Epithelial cell of proximal tubule (primary cell): ENCODE measurements at regions not wholly inside any gene's neighbourhood (a gene's known extent, or its start where the extent isn't known, plus 50 kb on each side); places are given as distances from the start of the nearest gene placed in this dataset.

Experiments used
- DNase-seq: peaks from one replicate; pipeline ENCODE4 v3.0.0-alpha.2; 2011; ENCODE audit warnings: low read depth
- H3K4me3 ChIP-seq: 2 replicates; pipeline ENCODE4 v1.5.1; 2011; ENCODE audit warnings: low read depth, mild to moderate bottlenecking, low read length
- CTCF ChIP-seq: conservative IDR thresholded peaks from 2 replicates; pipeline ENCODE4 v1.5.1; 2012; ENCODE audit warnings: low read depth, mild to moderate bottlenecking, low read length

GRCh38 chr6:156057869-156058268 lies 602.2 kb upstream of the NOX3 start:
- no peak for TF ChIP-seq CTCF

GRCh38 chr6:156056085-156056484 lies 600.4 kb upstream of the NOX3 start:
- no peak for TF ChIP-seq CTCF
- DNase-seq = no peak
- H3K4me3 ChIP-seq = no peak overlapping the region

More at GRCh38 chr6:156057869-156058268, 602.2 kb upstream of the NOX3 start:
- no peak for DNase-seq
- no peak overlapping the region for H3K4me3 ChIP-seq

DNA sequence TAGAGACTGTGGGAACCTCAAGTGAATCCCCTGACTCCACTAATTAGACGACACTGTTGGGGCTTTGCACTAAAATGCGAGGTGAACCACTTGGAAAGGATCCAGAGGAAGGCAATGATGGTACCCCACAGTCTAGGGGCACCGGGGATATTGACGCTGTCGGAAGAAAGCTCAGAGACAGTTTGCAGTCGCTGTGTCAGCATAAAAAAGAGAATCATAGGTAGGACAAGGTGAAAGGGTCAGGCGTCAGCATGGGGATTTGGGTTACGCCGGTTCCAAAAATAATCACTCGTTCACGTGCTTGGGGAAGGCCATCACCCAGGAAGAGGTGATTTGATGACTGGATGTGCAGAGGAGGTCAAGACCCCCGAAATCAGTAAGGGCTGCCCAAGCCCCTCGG lies 598.0 kb upstream of the NOX3 start:
- H3K4me3 ChIP-seq = no peak overlapping the region
- DNase-seq = no peak
- TF ChIP-seq CTCF = no peak

DNA sequence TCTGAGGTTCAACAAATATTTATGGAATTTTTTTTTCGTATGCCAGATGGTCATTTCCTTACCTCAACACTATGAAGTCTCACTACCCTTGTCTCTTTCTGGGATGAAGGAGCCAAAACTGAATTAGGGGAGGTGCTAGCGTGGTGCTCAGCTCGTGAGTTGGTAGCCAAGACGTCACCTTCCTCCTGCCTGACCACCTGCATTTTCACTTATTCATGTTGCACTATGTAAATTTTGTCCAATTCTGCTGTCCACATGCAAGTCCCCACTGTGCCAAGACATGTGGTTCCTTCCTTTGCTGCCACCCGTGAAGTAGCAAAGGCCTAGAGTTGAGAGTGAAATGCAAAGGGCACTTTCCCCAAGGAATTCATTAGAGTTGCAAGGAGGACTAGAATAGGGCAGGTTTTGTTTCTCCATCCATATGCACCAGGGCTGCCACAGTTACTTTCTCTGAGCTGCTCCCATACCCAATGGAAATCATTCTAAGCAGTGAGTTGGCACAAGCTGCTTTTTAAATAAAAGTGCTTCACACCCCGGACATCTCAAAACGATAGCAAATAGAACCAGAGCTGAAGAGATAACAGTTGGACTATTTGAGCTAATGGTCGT lies 591.3 kb upstream of the NOX3 start:
- no peak for DNase-seq
- no peak for TF ChIP-seq CTCF
- H3K4me3 ChIP-seq = no peak overlapping the region

- no peak for DNase-seq
- no peak overlapping the region for H3K4me3 ChIP-seq
- TF ChIP-seq CTCF = no peak
These were observed 590.6 kb upstream of the NOX3 start for GRCh38 chr6:156046268-156046665.

DNA sequence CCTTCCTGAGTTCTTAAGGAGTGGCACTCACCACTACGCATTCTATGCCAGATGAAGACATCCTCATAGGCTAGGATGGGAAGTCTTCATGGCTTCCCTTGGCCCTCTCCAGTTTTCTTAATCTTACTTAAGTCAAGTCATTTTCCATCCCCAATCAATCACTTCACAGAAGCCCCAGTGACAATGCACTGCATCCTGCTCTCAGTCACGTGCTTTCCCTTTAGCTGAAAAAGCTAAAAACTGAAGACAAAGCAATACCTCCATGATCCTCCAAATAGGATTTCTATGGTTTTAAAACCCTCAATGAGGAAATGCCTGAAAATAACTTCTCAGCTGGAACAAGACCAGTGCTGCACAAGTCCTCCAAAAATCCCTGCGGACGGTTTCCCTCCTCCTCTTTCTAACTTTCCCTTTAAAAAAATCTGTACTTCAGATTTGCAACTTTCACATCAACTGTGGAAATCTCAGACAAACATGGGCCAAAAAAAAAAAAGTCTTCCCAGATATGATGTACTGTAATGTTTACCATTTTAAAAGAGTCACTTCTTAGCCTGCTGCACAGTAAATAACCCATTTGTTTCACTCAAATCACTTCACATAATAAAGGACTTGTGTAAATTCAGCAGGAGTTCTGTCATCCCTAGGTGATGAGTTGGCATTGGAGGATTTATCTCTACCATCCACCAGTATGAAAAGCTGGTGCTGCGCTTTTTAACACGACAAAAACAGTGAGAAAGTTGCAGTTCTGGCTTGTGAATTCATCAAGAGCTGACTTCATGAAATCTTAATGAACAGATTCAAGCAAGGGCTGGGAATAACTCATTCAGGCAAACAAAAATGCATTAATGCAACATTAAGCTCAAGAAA lies 590.0 kb upstream of the NOX3 start:
- DNase-seq = no peak
- no peak for TF ChIP-seq CTCF
- H3K4me3 ChIP-seq = no peak overlapping the region
